ENCODE measurements at regions not wholly inside any gene's neighbourhood (a gene's known extent, or its start where the extent isn't known, plus 50 kb on each side); places are given as distances from the start of the nearest gene placed in this dataset.
"Not testable (repeated sequence)": the region's sequence is repeated elsewhere in the genome, so short reads cannot be mapped to it uniquely, and the experiment has no call there.

DNA sequence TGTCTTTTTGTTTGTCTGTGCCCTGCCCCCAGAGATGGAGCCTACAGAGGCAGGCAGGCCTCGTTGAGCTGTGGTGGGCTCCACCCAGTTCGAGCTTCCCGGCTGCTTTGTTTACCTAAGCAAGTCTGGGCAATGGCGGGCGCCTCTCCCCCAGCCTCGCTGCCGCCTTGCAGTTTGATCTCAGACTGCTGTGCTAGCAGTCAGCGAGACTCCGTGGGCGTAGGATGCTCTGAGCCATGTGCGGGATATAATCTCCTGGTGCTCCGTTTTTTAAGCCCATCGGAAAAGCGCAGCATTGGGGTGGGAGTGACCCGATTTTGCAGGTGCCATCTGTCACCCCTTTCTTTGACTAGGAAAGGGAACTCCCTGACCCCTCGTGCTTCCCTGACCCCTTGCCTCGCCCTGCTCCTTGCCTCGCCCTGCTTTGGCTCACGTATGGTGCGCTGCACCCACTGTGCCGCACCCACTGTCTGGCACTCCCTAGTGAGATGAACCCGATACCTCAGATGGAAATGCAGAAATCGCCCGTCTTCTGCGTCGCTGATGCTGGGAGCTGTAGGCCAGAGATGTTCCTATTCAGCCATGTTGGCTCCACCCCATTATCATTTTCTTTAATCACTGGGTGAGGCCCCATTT is 269.0 kb upstream of the RBMS1 start:
- H3K27ac ChIP-seq (ENCODE audit: insufficient read depth, low read length, poor library complexity, severe bottlenecking); H3K4me3 ChIP-seq (ENCODE audit: insufficient read depth, low read depth, low read length, poor library complexity, severe bottlenecking); H3K36me3 ChIP-seq (ENCODE audit: control insufficient read depth, insufficient read depth, low read length); H3K27me3 ChIP-seq (replicated peaks; ENCODE audit: control insufficient read depth, insufficient read depth, low read length, poor library complexity, severe bottlenecking); H3K4me1 ChIP-seq (ENCODE audit: control insufficient read depth, insufficient read depth, low read length, poor library complexity, severe bottlenecking); DNase-seq; H3K9me3 ChIP-seq (ENCODE audit: control insufficient read depth, low read length): not testable (repeated sequence)

- Histone ChIP-seq H3K27me3 (replicated peaks; ENCODE audit: control insufficient read depth, insufficient read depth, low read length, poor library complexity, severe bottlenecking) (no peaks in the 10 kb centered on the region), H3K4me3 (ENCODE audit: insufficient read depth, low read depth, low read length, poor library complexity, severe bottlenecking) (no peak overlapping the region), H3K9me3 (ENCODE audit: control insufficient read depth, low read length) (no peaks in the 10 kb centered on the region), H3K4me1 (ENCODE audit: control insufficient read depth, insufficient read depth, low read length, poor library complexity, severe bottlenecking) (no peaks in the 10 kb centered on the region), H3K27ac (ENCODE audit: insufficient read depth, low read length, poor library complexity, severe bottlenecking) (no peak overlapping the region), H3K36me3 (ENCODE audit: control insufficient read depth, insufficient read depth, low read length) (no peaks in the 10 kb centered on the region)
- no peak for DNase-seq
Measured at GRCh38 chr2:160783474-160783873, 289.9 kb upstream of the RBMS1 start.

DNA sequence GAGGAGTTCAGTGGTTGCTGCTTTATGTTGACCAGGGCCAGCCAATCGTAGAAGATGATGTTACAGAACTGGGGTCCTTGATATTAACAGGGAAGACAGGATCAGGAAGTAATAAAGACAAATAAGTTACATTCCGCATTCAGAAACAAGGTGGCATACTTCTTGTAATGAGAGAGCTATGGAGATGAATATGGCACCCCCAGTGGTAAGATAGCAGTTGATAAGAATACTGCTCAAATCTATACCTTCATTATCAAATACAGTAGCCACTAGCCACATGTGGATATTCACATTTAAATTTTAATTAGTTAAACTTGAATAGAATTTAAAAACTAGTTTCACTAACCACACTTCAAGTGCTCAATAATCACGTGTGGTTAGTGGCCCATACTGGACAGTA is 290.4 kb upstream of the RBMS1 start:
- H3K4me1 ChIP-seq (ENCODE audit: control insufficient read depth, insufficient read depth, low read length, poor library complexity, severe bottlenecking): no peaks in the 10 kb centered on the region
- no peak overlapping the region for H3K27ac ChIP-seq (ENCODE audit: insufficient read depth, low read length, poor library complexity, severe bottlenecking)
- DNase-seq: no peak
- no peaks in the 10 kb centered on the region for H3K27me3 ChIP-seq (replicated peaks; ENCODE audit: control insufficient read depth, insufficient read depth, low read length, poor library complexity, severe bottlenecking)
- no peak overlapping the region for H3K4me3 ChIP-seq (ENCODE audit: insufficient read depth, low read depth, low read length, poor library complexity, severe bottlenecking)
- H3K36me3 ChIP-seq (ENCODE audit: control insufficient read depth, insufficient read depth, low read length): no peaks in the 10 kb centered on the region
- no peaks in the 10 kb centered on the region for H3K9me3 ChIP-seq (ENCODE audit: control insufficient read depth, low read length)

GRCh38 chr2:160790738-160791137 is 297.1 kb upstream of the RBMS1 start:
- Histone ChIP-seq H3K4me3 (ENCODE audit: insufficient read depth, low read depth, low read length, poor library complexity, severe bottlenecking) (no peak overlapping the region), H3K27ac (ENCODE audit: insufficient read depth, low read length, poor library complexity, severe bottlenecking) (no peak overlapping the region), H3K36me3 (ENCODE audit: control insufficient read depth, insufficient read depth, low read length) (no peaks in the 10 kb centered on the region), H3K4me1 (ENCODE audit: control insufficient read depth, insufficient read depth, low read length, poor library complexity, severe bottlenecking) (no peaks in the 10 kb centered on the region), H3K27me3 (replicated peaks; ENCODE audit: control insufficient read depth, insufficient read depth, low read length, poor library complexity, severe bottlenecking) (no peaks in the 10 kb centered on the region), H3K9me3 (ENCODE audit: control insufficient read depth, low read length) (no peaks in the 10 kb centered on the region)
- no peak for DNase-seq

- Histone ChIP-seq H3K4me1 (ENCODE audit: control insufficient read depth, insufficient read depth, low read length, poor library complexity, severe bottlenecking) (no peaks in the 10 kb centered on the region), H3K9me3 (ENCODE audit: control insufficient read depth, low read length) (no peaks in the 10 kb centered on the region), H3K27me3 (replicated peaks; ENCODE audit: control insufficient read depth, insufficient read depth, low read length, poor library complexity, severe bottlenecking) (no peaks in the 10 kb centered on the region), H3K27ac (ENCODE audit: insufficient read depth, low read length, poor library complexity, severe bottlenecking) (no peak overlapping the region), H3K36me3 (ENCODE audit: control insufficient read depth, insufficient read depth, low read length) (no peaks in the 10 kb centered on the region), H3K4me3 (ENCODE audit: insufficient read depth, low read depth, low read length, poor library complexity, severe bottlenecking) (no peak overlapping the region)
- no peak for DNase-seq
Measured at GRCh38 chr2:160791884-160792283, 298.3 kb upstream of the RBMS1 start.

- H3K36me3 ChIP-seq (ENCODE audit: control insufficient read depth, insufficient read depth, low read length): no peaks in the 10 kb centered on the region
- no peak for DNase-seq
- no peaks in the 10 kb centered on the region for H3K4me1 ChIP-seq (ENCODE audit: control insufficient read depth, insufficient read depth, low read length, poor library complexity, severe bottlenecking)
- no peak overlapping the region for H3K27ac ChIP-seq (ENCODE audit: insufficient read depth, low read length, poor library complexity, severe bottlenecking)
- H3K9me3 ChIP-seq (ENCODE audit: control insufficient read depth, low read length): no peaks in the 10 kb centered on the region
- H3K27me3 ChIP-seq (replicated peaks; ENCODE audit: control insufficient read depth, insufficient read depth, low read length, poor library complexity, severe bottlenecking): no peaks in the 10 kb centered on the region
- H3K4me3 ChIP-seq (ENCODE audit: insufficient read depth, low read depth, low read length, poor library complexity, severe bottlenecking): no peak overlapping the region
Measured at GRCh38 chr2:160792837-160793236, 299.2 kb upstream of the RBMS1 start.

DNA sequence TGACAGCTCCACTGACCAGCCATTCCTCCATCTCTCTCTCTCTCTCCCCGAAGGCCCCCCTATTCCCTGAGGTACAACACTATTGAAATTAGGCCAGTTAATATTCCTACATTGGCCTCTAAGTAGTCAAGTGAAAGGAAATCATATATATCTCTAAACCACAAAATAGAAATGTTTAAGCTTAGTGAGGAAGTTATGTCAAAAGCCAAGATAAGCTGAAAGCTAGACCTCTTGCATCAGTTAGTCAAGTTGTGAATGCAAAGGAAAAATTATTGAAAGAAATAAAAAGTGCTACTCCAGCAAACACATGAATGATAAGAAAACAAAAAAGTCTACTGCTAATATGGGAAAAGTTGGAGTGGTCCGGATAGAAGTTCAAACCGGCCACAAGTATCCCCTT is 301.3 kb upstream of the RBMS1 start:
- DNase-seq: no peak
- H3K36me3 ChIP-seq (ENCODE audit: control insufficient read depth, insufficient read depth, low read length): no peaks in the 10 kb centered on the region
- H3K4me1 ChIP-seq (ENCODE audit: control insufficient read depth, insufficient read depth, low read length, poor library complexity, severe bottlenecking): no peaks in the 10 kb centered on the region

DNA sequence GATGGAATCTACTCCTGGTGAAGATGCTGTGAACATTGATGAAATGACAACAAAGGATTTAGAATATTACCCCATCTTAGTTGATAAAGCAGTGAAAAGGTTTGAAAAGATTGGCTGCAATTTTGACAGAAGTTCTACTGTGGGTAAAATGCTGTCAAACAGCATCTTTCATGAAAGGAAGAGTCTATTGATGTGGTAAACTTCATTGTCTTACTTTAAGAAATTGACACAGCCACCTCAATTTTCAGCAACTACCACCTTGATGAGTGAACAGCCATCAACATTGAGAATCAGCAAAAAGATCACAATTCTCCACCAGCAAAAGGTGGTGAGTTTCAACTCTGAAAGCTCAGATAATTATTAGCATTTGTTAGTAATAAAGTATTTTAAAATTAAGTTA is 310.3 kb upstream of the RBMS1 start:
- H3K27ac ChIP-seq (ENCODE audit: insufficient read depth, low read length, poor library complexity, severe bottlenecking): no peak overlapping the region
- H3K4me3 ChIP-seq (ENCODE audit: insufficient read depth, low read depth, low read length, poor library complexity, severe bottlenecking): no peak overlapping the region
- no peaks in the 10 kb centered on the region for H3K4me1 ChIP-seq (ENCODE audit: control insufficient read depth, insufficient read depth, low read length, poor library complexity, severe bottlenecking)
- no peaks in the 10 kb centered on the region for H3K36me3 ChIP-seq (ENCODE audit: control insufficient read depth, insufficient read depth, low read length)
- H3K27me3 ChIP-seq (replicated peaks; ENCODE audit: control insufficient read depth, insufficient read depth, low read length, poor library complexity, severe bottlenecking): no peaks in the 10 kb centered on the region
- no peaks in the 10 kb centered on the region for H3K9me3 ChIP-seq (ENCODE audit: control insufficient read depth, low read length)
- DNase-seq: no peak

More for the DNA sequence above, 301.3 kb upstream of the RBMS1 start:
- Histone ChIP-seq H3K4me3 (ENCODE audit: insufficient read depth, low read depth, low read length, poor library complexity, severe bottlenecking) (no peak overlapping the region), H3K27me3 (replicated peaks; ENCODE audit: control insufficient read depth, insufficient read depth, low read length, poor library complexity, severe bottlenecking) (no peaks in the 10 kb centered on the region), H3K9me3 (ENCODE audit: control insufficient read depth, low read length) (no peaks in the 10 kb centered on the region), H3K27ac (ENCODE audit: insufficient read depth, low read length, poor library complexity, severe bottlenecking) (no peak overlapping the region)

DNA sequence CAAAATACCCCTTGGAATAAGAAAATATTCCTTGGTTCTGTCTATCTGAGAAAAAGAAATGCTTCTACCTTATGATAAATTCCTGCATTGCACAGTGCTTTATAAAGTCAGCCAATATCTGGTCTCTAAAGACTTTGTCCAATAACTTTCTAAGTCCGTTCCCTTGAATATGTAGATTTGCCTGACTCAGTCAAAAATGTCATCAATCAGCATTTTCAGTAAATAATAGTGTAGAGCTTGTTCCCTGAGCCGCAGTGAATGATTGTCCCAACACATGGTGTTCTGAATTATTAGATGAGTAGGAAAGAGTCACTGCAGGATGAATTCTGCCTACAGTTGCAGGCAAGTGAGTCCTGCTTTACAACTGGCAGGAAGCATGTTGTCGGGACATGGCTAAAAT is 316.8 kb upstream of the RBMS1 start:
- H3K27me3 ChIP-seq (replicated peaks; ENCODE audit: control insufficient read depth, insufficient read depth, low read length, poor library complexity, severe bottlenecking): no peaks in the 10 kb centered on the region
- H3K27ac ChIP-seq (ENCODE audit: insufficient read depth, low read length, poor library complexity, severe bottlenecking): no peak overlapping the region
- H3K4me3 ChIP-seq (ENCODE audit: insufficient read depth, low read depth, low read length, poor library complexity, severe bottlenecking): no peak overlapping the region
- DNase-seq: no peak
- no peaks in the 10 kb centered on the region for H3K36me3 ChIP-seq (ENCODE audit: control insufficient read depth, insufficient read depth, low read length)
- no peaks in the 10 kb centered on the region for H3K4me1 ChIP-seq (ENCODE audit: control insufficient read depth, insufficient read depth, low read length, poor library complexity, severe bottlenecking)
- no peaks in the 10 kb centered on the region for H3K9me3 ChIP-seq (ENCODE audit: control insufficient read depth, low read length)

- H3K9me3 ChIP-seq (ENCODE audit: control insufficient read depth, low read length): no peaks in the 10 kb centered on the region
- DNase-seq: no peak
- H3K36me3 ChIP-seq (ENCODE audit: control insufficient read depth, insufficient read depth, low read length): no peaks in the 10 kb centered on the region
- no peak overlapping the region for H3K27ac ChIP-seq (ENCODE audit: insufficient read depth, low read length, poor library complexity, severe bottlenecking)
- H3K4me3 ChIP-seq (ENCODE audit: insufficient read depth, low read depth, low read length, poor library complexity, severe bottlenecking): no peak overlapping the region
- no peaks in the 10 kb centered on the region for H3K4me1 ChIP-seq (ENCODE audit: control insufficient read depth, insufficient read depth, low read length, poor library complexity, severe bottlenecking)
- no peaks in the 10 kb centered on the region for H3K27me3 ChIP-seq (replicated peaks; ENCODE audit: control insufficient read depth, insufficient read depth, low read length, poor library complexity, severe bottlenecking)
Measured at GRCh38 chr2:160812830-160813505, 319.4 kb upstream of the RBMS1 start.

All from effector memory CD4-positive, alpha-beta T cell (primary cell).